Pancreas (tissue), 10 donors: ENCODE measurements at regions not wholly inside any gene's neighbourhood (a gene's known extent, or its start where the extent isn't known, plus 50 kb on each side); places are given as distances from the start of the nearest gene placed in this dataset.

Experiments
- ATAC-seq, 4 donors: fragments of 200-7000 bp; cut with Tn5 transposase; one replicate each; pipeline versions ENCODE4 v1.8.0 to v1.9.1; 2020; ENCODE audit warnings: mild to moderate bottlenecking in 4 of 4, moderate library complexity in 4 of 4
- DNase-seq, 6 donors: peaks; one replicate each; pipeline ENCODE4 v3.0.0-alpha.2; 2020
- FAIRE-seq: peaks from 2 replicates; lab custom pipeline; 2012; peaks lifted over from hg19 to GRCh38; lab: Jason Lieb, UNC
- H3K27ac ChIP-seq, 4 donors: fragments of 200-600 bp; sonication (generic); 1 replicate in 3 of 4; 2 replicates in 1 of 4; pipeline versions ENCODE4 v1.5.0 to v1.8.0; 2020
- H3K27me3 ChIP-seq, 4 donors: fragments of 200-600 bp; one replicate each; pipeline ENCODE4 v1.8.0; 2021
- H3K36me3 ChIP-seq, 3 donors: fragments of 200-600 bp; sonication (generic) in 1 of 3; one replicate each; pipeline versions ENCODE4 v1.5.0 to v1.8.0; 2020 to 2021
- H3K4me1 ChIP-seq, 3 donors: fragments of 200-600 bp; one replicate each; pipeline ENCODE4 v1.8.0; 2021
- H3K4me3 ChIP-seq, 4 donors: fragments of 200-600 bp; sonication (generic) in 2 of 4; one replicate each; pipeline versions ENCODE4 v1.5.0 to v1.8.0; 2020 to 2021
- H3K9me3 ChIP-seq, 4 donors: fragments of 200-600 bp; one replicate each; pipeline ENCODE4 v1.8.0; 2021
- CTCF ChIP-seq, 4 donors: fragments of 200-600 bp; sonication (generic) in 3 of 4; IDR thresholded peaks; one replicate each; pipeline versions ENCODE4 v1.5.0 to v1.8.0; 2021; ENCODE audit warnings: antibody characterized with exemption in 4 of 4
- WGBS, 2 donors: extraction: QIAGEN DNeasy Blood & Tissue Kit; methylation state at CpG; one replicate each; pipeline ENCODE4 v1.1.7; 2013; 5-methylcytosine and 5-hydroxymethylcytosine counted together
- intact Hi-C, 3 donors: fragments of 100-400 bp; cut with DNase I; formaldehyde crosslinking; loops; one replicate each; pipeline versions ENCODE4 v1.11.1 to v1.14.2; 2022
- donor health status: healthy with polysubstance abuse.
- donor health status: DM: no; HTN: no; CAD: no; lungs with moderate emphysema.
- donor health status: DM: no; HTN: no; CAD: no.
- donor health status: control.
- donor health status: control.
- donor health status: Bipolar disorder and iron deficiency.
- donor health status: DM: yes; HTN: yes; CAD: no.
- donor health status: DM: no; HTN: no; CAD: no.
- donor health status: DM: no; HTN: no; CAD: no.
- donor health status: DM: yes; HTN: yes; CAD: no.

GRCh38 chr9:107744873-107745272, 255.3 kb upstream of the KLF4 start:
- ATAC-seq (no peak), FAIRE-seq (no peak), DNase-seq (no peak)
- Histone ChIP-seq H3K4me3 (no peak overlapping the region), H3K27me3 (no peaks in the 10 kb centered on the region), H3K36me3 (no peaks in the 10 kb centered on the region), H3K4me1 (peaks cover 0 to 6% (median 0%) of the 10 kb centered on the region in 3 donors), H3K9me3 (no peaks in the 10 kb centered on the region), H3K27ac (no peak overlapping the region)
- TF ChIP-seq CTCF (IDR thresholded peaks at IDR 0.05) = no peak
- intact Hi-C loops = no loop called here
- 69 to 75% methylated on average over 2 of the region's 2 CpGs for WGBS, 2 donors

GRCh38 chr9:107742531-107743309, 253.2 kb upstream of the KLF4 start:
- Histone ChIP-seq H3K36me3 (no peaks in the 10 kb centered on the region), H3K4me3 (no peak overlapping the region), H3K4me1 (no peaks in the 10 kb centered on the region), H3K27me3 (no peaks in the 10 kb centered on the region), H3K27ac (no peak overlapping the region), H3K9me3 (no peaks in the 10 kb centered on the region)
- 82 to 84% methylated on average over 10 of the region's 10 CpGs for WGBS, 2 donors
- TF ChIP-seq CTCF (IDR thresholded peaks at IDR 0.05) = no peak
- intact Hi-C loops = no loop called here
- FAIRE-seq (no peak), DNase-seq (no peak), ATAC-seq (no peak)

- Histone ChIP-seq H3K36me3 (no peaks in the 10 kb centered on the region), H3K4me1 (no peaks in the 10 kb centered on the region), H3K9me3 (no peaks in the 10 kb centered on the region), H3K27me3 (no peaks in the 10 kb centered on the region), H3K27ac (no peak overlapping the region), H3K4me3 (no peak overlapping the region)
- DNase-seq = no peak
- no peak for ATAC-seq
- no peak for FAIRE-seq
- WGBS, 2 donors = 78 to 85% methylated on average over 10 of the region's 10 CpGs
- no peak for TF ChIP-seq CTCF (IDR thresholded peaks at IDR 0.05)
- intact Hi-C loops = no loop called here
These were observed 250.8 kb upstream of the KLF4 start for GRCh38 chr9:107740088-107740980.

- WGBS, 2 donors = 79 to 86% methylated on average over 12 of the region's 12 CpGs
- Histone ChIP-seq H3K4me3 (no peak overlapping the region), H3K27me3 (no peaks in the 10 kb centered on the region), H3K9me3 (no peaks in the 10 kb centered on the region), H3K27ac (no peak overlapping the region), H3K4me1 (no peaks in the 10 kb centered on the region), H3K36me3 (no peaks in the 10 kb centered on the region)
- no peak for TF ChIP-seq CTCF (IDR thresholded peaks at IDR 0.05)
- no peak for FAIRE-seq
- intact Hi-C loops = loop anchor here in 1 of 3 donors (10.0 kb wide), 1 partner anchor 65 kb away; no protein-coding TSS in a partner anchor
- peak in 2 of 6 donors; percentile 30 to 64 for DNase-seq
- peak in 2 of 4 donors; percentile 46 to 51 for ATAC-seq
These were observed 250.1 kb upstream of the KLF4 start for GRCh38 chr9:107739601-107740082.
